ENCODE measurements at regions not wholly inside any gene's neighbourhood (a gene's known extent, or its start where the extent isn't known, plus 50 kb on each side); places are given as distances from the start of the nearest gene placed in this dataset.

GRCh38 chr1:238312969-238313368 is 422.2 kb upstream of the ZP4 start:
- DNase-seq = no peak

GRCh38 chr1:238306411-238306810 is 415.7 kb upstream of the ZP4 start:
- no peak for DNase-seq

- DNase-seq = no peak
Measured at GRCh38 chr1:238302646-238303045, 411.9 kb upstream of the ZP4 start.

- DNase-seq = no peak
Measured at GRCh38 chr1:238296371-238296770, 405.6 kb upstream of the ZP4 start.

GRCh38 chr1:238293075-238293474 is 402.4 kb upstream of the ZP4 start:
- no peak for DNase-seq

- no peak for DNase-seq
Measured at GRCh38 chr1:238281418-238281817, 390.7 kb upstream of the ZP4 start.

- no peak for DNase-seq
Measured at GRCh38 chr1:238279694-238280380, 389.1 kb upstream of the ZP4 start.

- no peak for DNase-seq
Measured at GRCh38 chr1:238272145-238272544, 381.4 kb upstream of the ZP4 start.

- no peak for DNase-seq
Measured at GRCh38 chr1:238265866-238266265, 375.1 kb upstream of the ZP4 start.

- no peak for DNase-seq
Measured at GRCh38 chr1:238264951-238265350, 374.2 kb upstream of the ZP4 start.

GRCh38 chr1:238258510-238258909 is 367.8 kb upstream of the ZP4 start:
- no peak for DNase-seq

GRCh38 chr1:238257018-238257621 is 366.4 kb upstream of the ZP4 start:
- DNase-seq = no peak

- no peak for DNase-seq
Measured at GRCh38 chr1:238254935-238255334, 364.2 kb upstream of the ZP4 start.

- DNase-seq = peak in 44 of 56 donors; percentile 1 to 79 (median 24)
Measured at GRCh38 chr1:238252033-238252802, 361.5 kb upstream of the ZP4 start.

- no peak for DNase-seq
Measured at GRCh38 chr1:238248356-238248755, 357.6 kb upstream of the ZP4 start.

- no peak for DNase-seq
Measured at GRCh38 chr1:238242181-238242580, 351.5 kb upstream of the ZP4 start.

GRCh38 chr1:238241607-238242006 is 350.9 kb upstream of the ZP4 start:
- DNase-seq = no peak

GRCh38 chr1:238239343-238239742 is 348.6 kb upstream of the ZP4 start:
- no peak for DNase-seq

GRCh38 chr1:238233966-238234365 is 343.2 kb upstream of the ZP4 start:
- no peak for DNase-seq

- DNase-seq = no peak
Measured at GRCh38 chr1:238232084-238232710, 341.5 kb upstream of the ZP4 start.

GRCh38 chr1:238226810-238227209 is 336.1 kb upstream of the ZP4 start:
- no peak for DNase-seq

- DNase-seq = no peak
Measured at GRCh38 chr1:238223076-238223640, 332.4 kb upstream of the ZP4 start.
